AG09319 (cell line): ENCODE measurements at regions not wholly inside any gene's neighbourhood (a gene's known extent, or its start where the extent isn't known, plus 50 kb on each side); places are given as distances from the start of the nearest gene placed in this dataset.

Experiments used
- DNase-seq: peaks from one replicate; pipeline ENCODE4 v3.0.0-alpha.2; 2010; ENCODE audit warnings: low read depth; ENCODE audit errors: extremely low read depth
- TF ChIP-seq, protein P1 (sequence below): IDR thresholded peaks from 2 replicates; pipeline ENCODE4 v1.5.1; 2011; ENCODE audit warnings: low read depth, mild to moderate bottlenecking, inconsistent platforms, low read length, moderate library complexity

DNA sequence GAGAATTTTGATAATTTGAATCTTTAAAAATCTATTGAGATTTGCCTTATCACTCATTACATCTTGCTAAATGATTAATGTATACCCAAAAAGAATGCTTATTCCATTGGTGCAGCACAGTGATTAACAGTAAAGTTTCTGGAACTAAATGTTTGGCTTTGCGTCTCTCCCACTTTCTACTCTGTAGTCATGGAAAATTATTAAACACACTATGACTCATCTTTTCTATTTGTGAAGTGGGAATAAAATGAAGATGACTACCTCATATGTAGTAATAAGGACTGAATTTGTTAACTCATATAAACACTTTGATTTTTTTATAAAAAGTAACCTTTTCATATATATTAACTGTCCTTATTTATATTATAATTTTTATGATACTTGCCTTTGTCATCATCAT, 118.1 kb downstream of the RERGL start:
- TF ChIP-seq, protein P1, sequence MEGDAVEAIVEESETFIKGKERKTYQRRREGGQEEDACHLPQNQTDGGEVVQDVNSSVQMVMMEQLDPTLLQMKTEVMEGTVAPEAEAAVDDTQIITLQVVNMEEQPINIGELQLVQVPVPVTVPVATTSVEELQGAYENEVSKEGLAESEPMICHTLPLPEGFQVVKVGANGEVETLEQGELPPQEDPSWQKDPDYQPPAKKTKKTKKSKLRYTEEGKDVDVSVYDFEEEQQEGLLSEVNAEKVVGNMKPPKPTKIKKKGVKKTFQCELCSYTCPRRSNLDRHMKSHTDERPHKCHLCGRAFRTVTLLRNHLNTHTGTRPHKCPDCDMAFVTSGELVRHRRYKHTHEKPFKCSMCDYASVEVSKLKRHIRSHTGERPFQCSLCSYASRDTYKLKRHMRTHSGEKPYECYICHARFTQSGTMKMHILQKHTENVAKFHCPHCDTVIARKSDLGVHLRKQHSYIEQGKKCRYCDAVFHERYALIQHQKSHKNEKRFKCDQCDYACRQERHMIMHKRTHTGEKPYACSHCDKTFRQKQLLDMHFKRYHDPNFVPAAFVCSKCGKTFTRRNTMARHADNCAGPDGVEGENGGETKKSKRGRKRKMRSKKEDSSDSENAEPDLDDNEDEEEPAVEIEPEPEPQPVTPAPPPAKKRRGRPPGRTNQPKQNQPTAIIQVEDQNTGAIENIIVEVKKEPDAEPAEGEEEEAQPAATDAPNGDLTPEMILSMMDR, result no peak
- no peak for DNase-seq

DNA sequence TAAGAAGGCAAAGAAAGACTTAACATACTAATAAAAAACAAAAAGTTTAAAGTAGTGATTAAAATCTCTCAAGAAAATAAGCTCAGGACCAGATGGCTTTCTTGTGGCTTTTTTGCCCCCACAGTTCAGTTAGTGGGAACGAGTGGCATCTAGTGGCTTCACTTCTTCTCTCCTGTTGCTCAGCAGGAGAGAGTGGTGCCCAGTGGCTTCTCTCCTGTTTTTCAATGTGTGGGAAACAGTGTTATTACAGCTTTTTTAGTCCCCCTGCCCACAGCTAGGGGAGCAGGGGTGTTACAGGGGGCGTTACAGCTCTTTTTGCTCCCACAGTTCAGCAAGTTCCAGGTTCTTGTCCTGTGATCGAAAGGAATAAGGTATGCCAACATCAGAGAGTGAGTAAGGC, 135.2 kb downstream of the RERGL start:
- no peak for DNase-seq
- TF ChIP-seq, protein P1, result no peak

DNA sequence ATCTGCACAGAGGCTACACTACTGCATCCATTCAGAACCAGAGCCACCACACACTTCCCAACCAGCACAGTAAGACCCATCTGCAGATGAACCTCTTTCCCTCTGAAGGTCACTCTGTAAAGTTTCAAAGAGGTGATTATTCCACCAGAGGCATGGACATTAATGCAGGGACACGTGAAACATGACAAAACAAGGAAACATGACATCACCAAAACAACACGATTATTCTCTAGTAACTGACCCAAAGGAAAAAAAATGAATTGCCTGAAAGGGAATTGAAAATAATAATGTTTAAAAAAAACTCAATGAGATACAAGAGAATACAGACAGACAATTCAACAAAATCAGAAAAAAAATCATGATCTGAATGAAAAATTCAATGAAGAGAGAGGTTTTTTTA, 139.1 kb downstream of the RERGL start:
- DNase-seq, result no peak
- TF ChIP-seq, protein P1, result no peak

DNA sequence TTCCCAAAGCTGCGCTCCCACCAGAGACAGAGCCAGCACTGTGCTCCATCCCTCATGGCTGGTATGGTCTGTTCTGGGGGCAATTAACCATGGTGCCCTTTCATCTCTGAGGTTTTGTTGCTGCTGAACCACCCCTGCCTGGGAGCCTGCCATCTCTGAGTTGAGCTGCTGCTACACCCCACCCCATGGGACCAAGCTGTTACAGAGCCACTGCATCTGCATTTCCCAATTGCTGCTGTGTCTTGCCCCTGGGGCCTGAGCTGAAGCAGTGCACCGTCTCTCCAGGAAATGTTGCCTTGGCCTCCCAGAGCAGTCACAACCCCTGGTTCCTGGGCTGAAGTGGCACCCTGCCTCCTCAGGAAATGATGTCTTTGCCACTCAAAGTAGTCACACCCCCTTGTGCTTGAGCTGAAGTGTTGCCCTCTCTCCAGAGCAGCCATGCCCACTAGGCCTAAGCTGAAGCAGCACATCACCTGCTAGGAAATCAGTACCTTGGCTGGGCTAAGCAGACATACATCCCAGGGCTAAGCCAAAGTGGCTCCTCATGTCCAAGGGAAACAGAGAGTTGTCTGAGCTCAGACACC, 140.3 kb downstream of the RERGL start:
- TF ChIP-seq, protein P1, result no peak
- no peak for DNase-seq

DNA sequence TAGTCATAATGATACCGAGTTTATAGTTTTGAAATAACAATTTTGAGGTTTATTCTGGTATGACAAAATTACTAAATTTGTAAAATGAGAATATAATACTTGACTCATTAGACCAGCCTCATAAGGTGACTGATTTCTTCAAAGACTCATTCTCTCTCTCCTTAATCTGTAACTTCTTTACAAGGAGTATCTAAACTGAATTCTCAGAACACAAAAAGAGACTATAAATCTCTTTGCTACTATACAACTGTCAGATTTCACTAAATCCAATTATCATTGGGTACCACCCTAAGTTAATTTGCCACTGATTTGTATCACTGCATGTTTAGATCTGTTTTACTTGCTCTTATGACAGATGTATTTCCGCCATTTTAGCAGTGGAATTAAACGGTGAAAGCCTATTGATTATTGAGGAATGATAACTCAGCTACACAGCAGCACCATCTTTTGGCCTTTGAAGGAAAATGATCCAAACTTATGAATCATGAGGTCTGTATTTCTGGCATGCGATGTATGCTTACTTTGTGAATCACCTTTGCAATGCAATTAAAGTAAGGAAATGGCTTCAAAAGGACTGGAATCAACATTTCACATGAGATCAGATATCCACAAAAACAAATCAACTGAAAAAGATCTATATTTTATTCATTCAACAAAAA, 161.2 kb downstream of the RERGL start:
- TF ChIP-seq, protein P1, result no peak
- DNase-seq, result no peak

DNA sequence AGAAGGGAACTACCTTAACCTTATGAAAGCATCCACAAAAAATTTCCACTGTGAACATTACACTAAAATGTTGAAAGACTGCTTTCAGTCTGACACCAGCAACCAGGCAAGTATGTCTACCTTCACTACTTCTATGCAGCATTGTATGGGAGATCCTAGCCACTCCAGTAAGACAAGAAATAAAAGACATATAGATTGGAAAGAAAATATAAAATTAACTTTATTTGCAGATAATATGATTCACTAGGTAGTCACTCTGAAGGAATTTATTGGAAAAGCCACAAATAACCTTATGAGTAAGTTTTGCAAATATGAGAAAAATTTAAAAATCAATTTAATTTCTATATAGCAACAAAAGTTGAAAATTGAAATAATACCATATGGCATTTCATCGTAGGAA, 172.0 kb downstream of the RERGL start:
- no peak for DNase-seq
- TF ChIP-seq, protein P1, result no peak

DNA sequence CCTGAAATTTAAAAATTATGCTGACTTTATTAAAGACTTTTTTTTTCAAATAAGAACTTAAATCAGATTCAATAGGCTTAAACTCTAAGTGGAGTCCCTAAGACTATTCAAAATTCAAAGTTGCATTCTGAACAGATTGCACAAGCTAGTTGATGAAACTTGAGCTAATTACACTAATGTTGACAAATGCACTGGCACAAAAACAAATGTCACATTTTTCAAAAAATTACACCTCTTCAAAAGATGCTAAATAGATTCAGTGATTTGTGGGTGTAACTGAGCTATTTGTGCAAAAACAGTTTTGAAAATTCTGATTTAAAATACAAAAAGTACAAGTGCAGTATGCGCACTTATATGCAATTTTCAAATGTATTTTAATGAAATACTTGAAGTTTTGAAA, 205.4 kb downstream of the RERGL start:
- no peak for DNase-seq
- TF ChIP-seq, protein P1, result no peak
